ENCODE measurements at regions not wholly inside any gene's neighbourhood (a gene's known extent, or its start where the extent isn't known, plus 50 kb on each side); places are given as distances from the start of the nearest gene placed in this dataset.

DNA sequence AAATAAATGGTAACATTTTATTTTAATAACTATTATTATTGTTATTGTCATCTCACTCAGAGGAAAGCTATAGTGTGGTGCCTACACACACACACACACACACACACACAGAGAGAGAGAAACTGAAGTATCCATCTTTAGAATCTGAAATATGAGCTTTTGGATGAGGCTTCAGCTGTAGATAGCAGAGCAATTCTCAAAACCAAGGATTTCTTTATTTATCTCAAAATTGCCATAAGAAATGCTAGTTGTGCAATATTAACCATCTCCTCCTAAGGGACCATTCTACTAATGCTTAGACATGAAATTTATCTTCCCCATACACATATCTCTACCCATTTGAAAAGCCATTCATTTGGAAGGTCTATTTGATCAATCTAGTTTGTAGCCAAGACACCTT is 50.1 kb upstream of the SGMS2 start (continued):
- TF ChIP-seq SMARCA5 (IDR thresholded peaks at IDR 0.05) = no peak
- no peak for TF ChIP-seq EZH2 (IDR thresholded peaks at IDR 0.05; ENCODE audit: borderline replicate concordance, control insufficient read depth, low read depth, low read length)

All from GM12878 (cell line).